Parathyroid adenoma (tissue), 2 donors: ENCODE measurements at regions not wholly inside any gene's neighbourhood (a gene's known extent, or its start where the extent isn't known, plus 50 kb on each side); places are given as distances from the start of the nearest gene placed in this dataset.

Experiments used
- H2AFZ ChIP-seq: fragments of 300-600 bp; sonication (generic); one replicate; pipeline ENCODE4 v1.7.0; 2017; ENCODE audit warnings: antibody characterized with exemption, mild to moderate bottlenecking
- H3K27ac ChIP-seq: fragments of 300-600 bp; sonication (generic); one replicate; pipeline ENCODE4 v1.7.0; 2017
- H3K27me3 ChIP-seq: fragments of 300-600 bp; sonication (generic); one replicate; pipeline ENCODE4 v1.7.0; 2017; ENCODE audit warnings: low read length; ENCODE audit not compliant: control insufficient read depth, insufficient read depth
- H3K36me3 ChIP-seq: fragments of 300-600 bp; sonication (generic); one replicate; pipeline ENCODE4 v1.7.0; 2017; ENCODE audit warnings: low read length; ENCODE audit not compliant: control insufficient read depth, insufficient read depth
- H3K4me1 ChIP-seq: fragments of 300-600 bp; sonication (generic); one replicate; pipeline ENCODE4 v1.7.0; 2017; ENCODE audit warnings: control low read depth
- H3K4me2 ChIP-seq: fragments of 300-600 bp; sonication (generic); one replicate; pipeline ENCODE4 v1.7.0; 2017; ENCODE audit warnings: low read length
- H3K4me3 ChIP-seq: fragments of 300-600 bp; sonication (generic); one replicate; pipeline ENCODE4 v1.7.0; 2017; ENCODE audit warnings: low read depth, low read length
- H3K79me2 ChIP-seq: fragments of 300-600 bp; sonication (generic); one replicate; pipeline ENCODE4 v1.7.0; 2017; ENCODE audit warnings: control low read depth
- H3K9ac ChIP-seq: fragments of 300-600 bp; sonication (generic); one replicate; pipeline ENCODE4 v1.7.0; 2017; ENCODE audit warnings: mild to moderate bottlenecking
- H3K9me3 ChIP-seq: fragments of 300-600 bp; sonication (generic); one replicate; pipeline ENCODE4 v1.7.0; 2017; ENCODE audit warnings: low read length; ENCODE audit not compliant: control insufficient read depth
- TF ChIP-seq, protein P1 (sequence below): fragments of 300-600 bp; sonication (generic); IDR thresholded peaks from one replicate; pipeline ENCODE4 v1.7.0; 2017; ENCODE audit warnings: antibody characterized with exemption, mild to moderate bottlenecking
- donor health status: primary hyperparathyroidism.

DNA sequence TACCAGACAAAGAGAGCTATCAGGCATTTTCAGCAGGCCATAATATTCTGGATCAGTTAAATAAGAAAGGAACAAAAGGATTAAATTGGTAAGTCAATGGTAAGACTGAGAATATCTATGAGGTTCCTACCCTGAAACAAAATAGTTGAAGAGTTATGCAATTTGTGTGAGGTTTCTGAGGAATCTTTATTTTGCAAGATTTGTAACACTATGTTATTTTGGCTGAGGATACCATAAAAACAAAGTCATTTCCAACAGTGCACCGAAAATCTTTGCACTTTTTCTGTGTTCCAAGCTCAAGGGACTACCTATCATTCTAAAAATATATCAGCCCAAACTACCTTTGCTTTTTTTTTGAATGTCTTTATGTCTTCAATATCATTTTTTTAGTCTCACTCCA, 383.3 kb upstream of the CITED2 start:
- Histone ChIP-seq H2AFZ (peak overlapping the region; percentile 65), H3K4me2 (no peak overlapping the region), H3K27ac (peak overlapping the region; percentile 38), H3K9me3 (no peaks in the 10 kb centered on the region), H3K4me3 (no peak overlapping the region), H3K27me3 (no peaks in the 10 kb centered on the region), H3K79me2 (no peaks in the 10 kb centered on the region), H3K4me1 (peaks cover 29% of the 10 kb centered on the region), H3K9ac (no peak overlapping the region), H3K36me3 (no peaks in the 10 kb centered on the region)
- TF ChIP-seq, protein P1, sequence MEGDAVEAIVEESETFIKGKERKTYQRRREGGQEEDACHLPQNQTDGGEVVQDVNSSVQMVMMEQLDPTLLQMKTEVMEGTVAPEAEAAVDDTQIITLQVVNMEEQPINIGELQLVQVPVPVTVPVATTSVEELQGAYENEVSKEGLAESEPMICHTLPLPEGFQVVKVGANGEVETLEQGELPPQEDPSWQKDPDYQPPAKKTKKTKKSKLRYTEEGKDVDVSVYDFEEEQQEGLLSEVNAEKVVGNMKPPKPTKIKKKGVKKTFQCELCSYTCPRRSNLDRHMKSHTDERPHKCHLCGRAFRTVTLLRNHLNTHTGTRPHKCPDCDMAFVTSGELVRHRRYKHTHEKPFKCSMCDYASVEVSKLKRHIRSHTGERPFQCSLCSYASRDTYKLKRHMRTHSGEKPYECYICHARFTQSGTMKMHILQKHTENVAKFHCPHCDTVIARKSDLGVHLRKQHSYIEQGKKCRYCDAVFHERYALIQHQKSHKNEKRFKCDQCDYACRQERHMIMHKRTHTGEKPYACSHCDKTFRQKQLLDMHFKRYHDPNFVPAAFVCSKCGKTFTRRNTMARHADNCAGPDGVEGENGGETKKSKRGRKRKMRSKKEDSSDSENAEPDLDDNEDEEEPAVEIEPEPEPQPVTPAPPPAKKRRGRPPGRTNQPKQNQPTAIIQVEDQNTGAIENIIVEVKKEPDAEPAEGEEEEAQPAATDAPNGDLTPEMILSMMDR: no peak

DNA sequence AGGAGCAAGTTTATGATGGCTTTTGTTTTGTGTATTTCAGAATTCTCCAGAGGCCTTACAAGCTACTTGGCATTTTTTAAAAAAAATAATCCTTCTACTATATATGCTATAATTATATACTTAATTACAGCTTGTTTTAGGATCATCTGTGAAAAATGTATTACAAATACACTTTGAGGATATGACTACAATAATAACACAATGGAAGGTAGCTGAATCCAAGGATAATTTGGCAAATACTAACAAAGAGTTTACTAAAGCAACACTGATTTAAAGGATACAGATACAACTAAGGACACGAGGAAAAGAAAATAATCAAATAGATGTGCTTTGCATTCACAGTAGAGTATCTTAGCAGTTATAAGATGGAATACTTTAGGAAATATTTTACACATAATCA, 381.9 kb upstream of the CITED2 start:
- Histone ChIP-seq H3K9ac (no peak overlapping the region), H3K4me1 (peaks cover 29% of the 10 kb centered on the region), H3K27ac (no peak overlapping the region), H3K27me3 (no peaks in the 10 kb centered on the region), H2AFZ (no peak overlapping the region), H3K4me2 (no peak overlapping the region), H3K36me3 (no peaks in the 10 kb centered on the region), H3K4me3 (no peak overlapping the region), H3K79me2 (no peaks in the 10 kb centered on the region), H3K9me3 (no peaks in the 10 kb centered on the region)
- TF ChIP-seq, protein P1: no peak

DNA sequence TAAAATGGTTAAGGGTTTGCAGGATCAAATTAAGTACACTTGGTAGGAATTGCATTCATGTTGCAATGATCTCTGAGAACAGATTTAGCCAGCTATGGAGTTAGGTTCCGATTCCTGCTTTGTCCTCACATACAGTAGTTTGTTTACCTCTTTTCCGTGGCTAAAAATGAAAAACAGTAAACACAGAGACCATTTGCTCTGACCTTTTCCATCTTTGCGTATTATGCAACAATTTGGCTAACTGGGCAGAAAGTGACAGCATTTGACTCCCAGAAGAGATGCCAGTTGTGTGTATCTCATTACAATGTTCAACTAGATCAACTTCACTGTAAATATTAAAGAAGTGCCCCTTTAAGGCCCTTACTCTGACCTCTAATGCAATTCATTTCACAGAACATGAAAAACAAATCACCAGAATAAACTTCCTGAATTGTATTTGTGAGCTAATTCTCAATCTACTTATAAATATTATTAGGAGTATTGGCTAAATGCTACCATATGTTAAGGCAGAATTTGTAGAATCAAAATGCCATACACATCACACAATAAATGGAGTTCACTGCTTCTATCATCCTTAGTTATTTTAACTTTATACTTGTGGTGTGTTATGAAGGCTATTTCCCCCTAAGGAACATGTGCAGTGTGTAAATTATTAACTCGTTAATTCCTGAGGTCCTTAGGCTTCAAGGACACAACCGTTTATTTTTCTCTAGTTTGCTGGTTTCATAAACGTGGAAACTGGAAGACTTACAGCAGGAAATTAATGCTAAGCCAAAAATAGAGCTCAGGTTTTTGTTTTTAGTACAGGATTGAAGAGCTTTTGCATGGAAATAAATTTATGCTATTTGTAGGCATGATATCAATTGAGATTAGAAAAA, 380.7 kb upstream of the CITED2 start:
- Histone ChIP-seq H2AFZ (peak overlapping the region; percentile 49), H3K27ac (peak overlapping the region; percentile 62), H3K4me1 (peaks cover 29% of the 10 kb centered on the region), H3K4me3 (no peak overlapping the region), H3K4me2 (peak overlapping the region; percentile 5), H3K79me2 (no peaks in the 10 kb centered on the region), H3K9me3 (no peaks in the 10 kb centered on the region), H3K27me3 (no peaks in the 10 kb centered on the region), H3K9ac (no peak overlapping the region), H3K36me3 (no peaks in the 10 kb centered on the region)
- TF ChIP-seq, protein P1: no peak

DNA sequence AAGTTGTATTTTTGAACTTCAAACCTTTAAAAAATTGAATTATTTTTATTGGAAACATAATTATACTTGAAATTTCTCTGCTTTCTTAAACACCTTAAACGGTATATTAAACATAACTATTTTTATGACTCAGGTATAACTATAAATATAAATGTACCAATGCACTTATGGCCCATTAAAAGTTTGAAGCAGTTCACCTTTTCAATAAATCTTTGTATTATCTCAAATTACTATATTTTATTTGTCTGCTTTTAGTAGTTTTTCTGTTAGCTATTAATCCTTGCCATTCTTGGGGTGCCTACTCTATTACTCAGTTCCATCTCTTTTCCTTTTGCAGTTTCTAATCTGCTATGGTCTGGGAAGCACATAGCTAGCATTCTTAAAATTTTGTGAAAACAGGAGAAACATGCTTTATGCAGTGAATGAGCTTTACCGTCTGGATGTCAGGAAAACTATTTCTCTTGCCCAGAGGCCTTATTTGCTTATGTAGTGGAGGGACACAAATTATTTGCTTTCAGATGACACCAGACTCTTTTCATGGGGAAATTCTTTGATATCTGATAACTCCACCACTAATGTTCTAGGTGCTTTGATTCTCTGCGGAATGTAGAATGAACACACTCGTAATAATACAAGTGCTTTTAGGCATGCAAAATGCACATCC, 378.9 kb upstream of the CITED2 start:
- H3K4me2 ChIP-seq: peak overlapping the region; percentile 28
- H3K9me3 ChIP-seq: no peaks in the 10 kb centered on the region
- H2AFZ ChIP-seq: peak overlapping the region; percentile 34
- no peaks in the 10 kb centered on the region for H3K27me3 ChIP-seq
- TF ChIP-seq, protein P1: no peak
- H3K9ac ChIP-seq: no peak overlapping the region
- no peak overlapping the region for H3K4me3 ChIP-seq
- H3K27ac ChIP-seq: peak overlapping the region; percentile 62
- no peaks in the 10 kb centered on the region for H3K36me3 ChIP-seq
- no peaks in the 10 kb centered on the region for H3K79me2 ChIP-seq
- peaks cover 38% of the 10 kb centered on the region for H3K4me1 ChIP-seq
